ENCODE measurements at regions not wholly inside any gene's neighbourhood (a gene's known extent, or its start where the extent isn't known, plus 50 kb on each side); places are given as distances from the start of the nearest gene placed in this dataset.

DNA sequence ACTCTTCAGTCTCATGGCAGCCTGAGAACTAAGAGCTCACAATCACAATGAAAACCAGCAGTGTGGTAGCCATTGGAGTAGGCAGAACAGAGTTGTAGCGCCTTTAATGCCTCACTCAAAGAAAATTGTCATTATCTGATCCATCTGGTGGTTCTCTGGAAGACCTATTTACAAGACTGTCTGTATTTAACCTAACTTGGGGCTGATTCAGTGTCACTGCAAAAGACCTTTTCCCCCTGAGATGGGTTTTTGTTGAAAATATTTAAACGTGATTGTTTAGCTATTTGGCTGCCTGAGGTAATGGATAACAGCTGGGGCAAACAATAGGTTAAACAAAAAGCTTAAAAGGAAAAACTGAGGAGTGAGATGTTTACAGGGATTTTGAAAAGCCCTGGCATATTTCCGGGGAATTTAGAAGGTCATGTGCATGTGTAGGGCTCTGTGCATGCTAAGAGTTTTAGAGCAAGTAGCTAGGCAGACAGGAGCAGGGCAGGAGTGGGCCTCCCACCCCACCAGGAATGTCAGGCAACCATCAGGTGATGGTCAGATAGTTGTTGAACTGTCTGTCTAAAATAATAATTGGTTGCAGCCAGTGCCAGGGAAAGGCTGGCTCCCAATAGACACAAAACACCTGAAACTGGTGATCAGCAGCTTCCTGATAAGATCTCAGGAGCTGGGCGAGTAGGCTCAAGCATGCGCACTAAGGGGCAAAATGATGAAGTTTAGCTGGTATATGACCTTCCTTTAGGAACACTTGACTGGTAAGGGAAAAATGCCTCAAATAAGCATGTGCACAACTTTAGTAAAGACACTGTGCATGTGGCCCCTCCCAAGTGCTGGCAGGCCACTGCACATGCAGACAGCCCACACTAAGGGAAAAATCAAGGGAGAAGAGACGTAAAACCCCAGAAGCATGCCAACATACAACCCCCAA lies 70.8 kb upstream of the AKIRIN2 start (continued):
- TF ChIP-seq RARA (CRISPR knock-in tag; IDR thresholded peaks at IDR 0.05) (peak; percentile 75), ZNF501 (CRISPR knock-in tag; IDR thresholded peaks at IDR 0.05) (peak; percentile 64), ZBTB1 (CRISPR knock-in tag; IDR thresholded peaks at IDR 0.05; ENCODE audit: borderline replicate concordance) (no peak), HNRNPK (IDR thresholded peaks at IDR 0.05; ENCODE audit: low read depth, low read length, poor library complexity, severe bottlenecking) (no peak), POLR2G (IDR thresholded peaks at IDR 0.05; ENCODE audit: low read depth, low read length) (peak; percentile 34; the same call in 1 of the 2 replicates), ONECUT2 (CRISPR knock-in tag; IDR thresholded peaks at IDR 0.05) (no peak), FOSL1 (CRISPR knock-in tag; IDR thresholded peaks at IDR 0.05; ENCODE audit: borderline replicate concordance) (no peak), MTA3 (CRISPR knock-in tag; IDR thresholded peaks at IDR 0.05) (no peak), KAT8 (CRISPR knock-in tag; IDR thresholded peaks at IDR 0.05) (peak; percentile 39; the same call in 1 of the 2 replicates), ZNF451 (CRISPR knock-in tag; IDR thresholded peaks at IDR 0.05) (no peak), GRHL1 (CRISPR knock-in tag; conservative IDR thresholded peaks at IDR 0.05) (no peak), ESRRA (CRISPR knock-in tag; IDR thresholded peaks at IDR 0.05; ENCODE audit: low read depth) (peak; percentile 37; the same call in 1 of the 2 replicates), MEIS2 (CRISPR knock-in tag; IDR thresholded peaks at IDR 0.05) (0 out of 2 replicates have a peak, but pooled peaks have one; percentile 34), ZNF350 (CRISPR knock-in tag; IDR thresholded peaks at IDR 0.05; ENCODE audit: borderline replicate concordance, low read depth) (peak; percentile 57; the same call in 1 of the 2 replicates), ZFAT (CRISPR knock-in tag; conservative IDR thresholded peaks at IDR 0.05) (no peak), CBFB (CRISPR knock-in tag; IDR thresholded peaks at IDR 0.05) (0 out of 2 replicates have a peak, but pooled peaks have one; percentile 22), ZNF792 (CRISPR knock-in tag; IDR thresholded peaks at IDR 0.05) (peak; percentile 66; the same call in 1 of the 2 replicates)
- TF ChIP-seq, protein P1, sequence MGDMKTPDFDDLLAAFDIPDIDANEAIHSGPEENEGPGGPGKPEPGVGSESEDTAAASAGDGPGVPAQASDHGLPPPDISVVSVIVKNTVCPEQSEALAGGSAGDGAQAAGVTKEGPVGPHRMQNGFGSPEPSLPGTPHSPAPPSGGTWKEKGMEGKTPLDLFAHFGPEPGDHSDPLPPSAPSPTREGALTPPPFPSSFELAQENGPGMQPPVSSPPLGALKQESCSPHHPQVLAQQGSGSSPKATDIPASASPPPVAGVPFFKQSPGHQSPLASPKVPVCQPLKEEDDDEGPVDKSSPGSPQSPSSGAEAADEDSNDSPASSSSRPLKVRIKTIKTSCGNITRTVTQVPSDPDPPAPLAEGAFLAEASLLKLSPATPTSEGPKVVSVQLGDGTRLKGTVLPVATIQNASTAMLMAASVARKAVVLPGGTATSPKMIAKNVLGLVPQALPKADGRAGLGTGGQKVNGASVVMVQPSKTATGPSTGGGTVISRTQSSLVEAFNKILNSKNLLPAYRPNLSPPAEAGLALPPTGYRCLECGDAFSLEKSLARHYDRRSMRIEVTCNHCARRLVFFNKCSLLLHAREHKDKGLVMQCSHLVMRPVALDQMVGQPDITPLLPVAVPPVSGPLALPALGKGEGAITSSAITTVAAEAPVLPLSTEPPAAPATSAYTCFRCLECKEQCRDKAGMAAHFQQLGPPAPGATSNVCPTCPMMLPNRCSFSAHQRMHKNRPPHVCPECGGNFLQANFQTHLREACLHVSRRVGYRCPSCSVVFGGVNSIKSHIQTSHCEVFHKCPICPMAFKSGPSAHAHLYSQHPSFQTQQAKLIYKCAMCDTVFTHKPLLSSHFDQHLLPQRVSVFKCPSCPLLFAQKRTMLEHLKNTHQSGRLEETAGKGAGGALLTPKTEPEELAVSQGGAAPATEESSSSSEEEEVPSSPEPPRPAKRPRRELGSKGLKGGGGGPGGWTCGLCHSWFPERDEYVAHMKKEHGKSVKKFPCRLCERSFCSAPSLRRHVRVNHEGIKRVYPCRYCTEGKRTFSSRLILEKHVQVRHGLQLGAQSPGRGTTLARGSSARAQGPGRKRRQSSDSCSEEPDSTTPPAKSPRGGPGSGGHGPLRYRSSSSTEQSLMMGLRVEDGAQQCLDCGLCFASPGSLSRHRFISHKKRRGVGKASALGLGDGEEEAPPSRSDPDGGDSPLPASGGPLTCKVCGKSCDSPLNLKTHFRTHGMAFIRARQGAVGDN (CRISPR knock-in tag; IDR thresholded peaks at IDR 0.05) = peak; percentile 15; the same call in 1 of the 2 replicates
- TF ChIP-seq, protein P2, sequence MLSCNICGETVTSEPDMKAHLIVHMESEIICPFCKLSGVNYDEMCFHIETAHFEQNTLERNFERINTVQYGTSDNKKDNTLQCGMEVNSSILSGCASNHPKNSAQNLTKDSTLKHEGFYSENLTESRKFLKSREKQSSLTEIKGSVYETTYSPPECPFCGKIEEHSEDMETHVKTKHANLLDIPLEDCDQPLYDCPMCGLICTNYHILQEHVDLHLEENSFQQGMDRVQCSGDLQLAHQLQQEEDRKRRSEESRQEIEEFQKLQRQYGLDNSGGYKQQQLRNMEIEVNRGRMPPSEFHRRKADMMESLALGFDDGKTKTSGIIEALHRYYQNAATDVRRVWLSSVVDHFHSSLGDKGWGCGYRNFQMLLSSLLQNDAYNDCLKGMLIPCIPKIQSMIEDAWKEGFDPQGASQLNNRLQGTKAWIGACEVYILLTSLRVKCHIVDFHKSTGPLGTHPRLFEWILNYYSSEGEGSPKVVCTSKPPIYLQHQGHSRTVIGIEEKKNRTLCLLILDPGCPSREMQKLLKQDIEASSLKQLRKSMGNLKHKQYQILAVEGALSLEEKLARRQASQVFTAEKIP (CRISPR knock-in tag; IDR thresholded peaks at IDR 0.05; ENCODE audit: borderline replicate concordance) = no peak
- TF ChIP-seq, protein P3, sequence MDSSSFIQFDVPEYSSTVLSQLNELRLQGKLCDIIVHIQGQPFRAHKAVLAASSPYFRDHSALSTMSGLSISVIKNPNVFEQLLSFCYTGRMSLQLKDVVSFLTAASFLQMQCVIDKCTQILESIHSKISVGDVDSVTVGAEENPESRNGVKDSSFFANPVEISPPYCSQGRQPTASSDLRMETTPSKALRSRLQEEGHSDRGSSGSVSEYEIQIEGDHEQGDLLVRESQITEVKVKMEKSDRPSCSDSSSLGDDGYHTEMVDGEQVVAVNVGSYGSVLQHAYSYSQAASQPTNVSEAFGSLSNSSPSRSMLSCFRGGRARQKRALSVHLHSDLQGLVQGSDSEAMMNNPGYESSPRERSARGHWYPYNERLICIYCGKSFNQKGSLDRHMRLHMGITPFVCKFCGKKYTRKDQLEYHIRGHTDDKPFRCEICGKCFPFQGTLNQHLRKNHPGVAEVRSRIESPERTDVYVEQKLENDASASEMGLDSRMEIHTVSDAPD (CRISPR knock-in tag; IDR thresholded peaks at IDR 0.05) = no peak
